CD14-positive monocyte (primary cell): ENCODE measurements at regions not wholly inside any gene's neighbourhood (a gene's known extent, or its start where the extent isn't known, plus 50 kb on each side); places are given as distances from the start of the nearest gene placed in this dataset.
A peak's percentile ranks its signal among the peaks of the same experiment; 100 is the strongest.

Experiments used
- DNase-seq, 3 donors: peaks; one replicate each; pipeline ENCODE4 v3.0.0-alpha.2; 2011 to 2022
- H2AFZ ChIP-seq: 2 replicates; pipeline ENCODE4 v1.6.0; 2012; ENCODE audit warnings: mild to moderate bottlenecking, low read depth, low read length, inconsistent platforms; ENCODE audit not compliant: insufficient read depth, poor library complexity, severe bottlenecking
- H3K27ac ChIP-seq, 2 donors: 1 replicate in 1 of 2; 2 replicates in 1 of 2; pipeline ENCODE4 v1.5.1; 2012 to 2013; ENCODE audit warnings: low read length in 2 of 2, control low read depth in 1 of 2, inconsistent platforms in 1 of 2, low read depth in 1 of 2, mild to moderate bottlenecking in 1 of 2
- H3K27me3 ChIP-seq, 2 donors: one replicate each; pipeline versions ENCODE4 v1.6.0 to v1.6.1; 2011 to 2013; ENCODE audit warnings: low read length in 2 of 2; ENCODE audit not compliant: control insufficient read depth in 2 of 2, insufficient read depth in 2 of 2
- H3K36me3 ChIP-seq, 2 donors: replicated peaks in 1 of 2; 1 replicate in 1 of 2; 2 replicates in 1 of 2; pipeline versions ENCODE4 v1.5.1 to v1.6.1; 2012 to 2013; ENCODE audit warnings: low read length in 2 of 2, control low read depth in 1 of 2, inconsistent platforms in 1 of 2, mild to moderate bottlenecking in 1 of 2; ENCODE audit not compliant: insufficient read depth in 2 of 2, control insufficient read depth in 1 of 2
- H3K4me1 ChIP-seq, 2 donors: 1 replicate in 1 of 2; 2 replicates in 1 of 2; pipeline versions ENCODE4 v1.5.1 to v1.6.1; 2012 to 2013; ENCODE audit warnings: low read length in 2 of 2, control low read depth in 1 of 2, inconsistent platforms in 1 of 2, mild to moderate bottlenecking in 1 of 2, moderate library complexity in 1 of 2; ENCODE audit not compliant: insufficient read depth in 2 of 2, control insufficient read depth in 1 of 2
- H3K4me2 ChIP-seq: replicated peaks from 2 replicates; pipeline ENCODE3; 2012; ENCODE audit warnings: low read length, moderate library complexity, mild to moderate bottlenecking; ENCODE audit not compliant: poor library complexity, severe bottlenecking; ENCODE audit errors: extremely low read depth
- H3K4me3 ChIP-seq, 3 experiments: fragments of 200-600 bp in 1 of 3; sonication (generic) in 1 of 3; replicated peaks in 1 of 3; 1 replicate in 2 of 3; 2 replicates in 1 of 3; pipeline ENCODE4 v1.5.1; 2011 to 2013; ENCODE audit warnings: low read length in 3 of 3, mild to moderate bottlenecking in 3 of 3, control low read depth in 2 of 3, low read depth in 2 of 3, inconsistent platforms in 1 of 3, moderate library complexity in 1 of 3
- H3K79me2 ChIP-seq: 2 replicates; pipeline ENCODE4 v1.6.0; 2012; ENCODE audit warnings: mild to moderate bottlenecking, control low read depth, inconsistent platforms, low read length, moderate library complexity; ENCODE audit not compliant: insufficient read depth
- H3K9ac ChIP-seq: 2 replicates; pipeline ENCODE4 v1.6.0; 2017; ENCODE audit warnings: low read length, mild to moderate bottlenecking; ENCODE audit not compliant: insufficient read depth, poor library complexity, severe bottlenecking
- H3K9me3 ChIP-seq, 2 donors: replicated peaks in 1 of 2; 1 replicate in 1 of 2; 2 replicates in 1 of 2; pipeline versions ENCODE4 v1.5.1 to v1.6.1; 2012 to 2013; ENCODE audit warnings: low read length in 2 of 2, control low read depth in 1 of 2; ENCODE audit not compliant: control insufficient read depth in 1 of 2, insufficient read depth in 1 of 2
- H4K20me1 ChIP-seq: 2 replicates; pipeline ENCODE4 v1.6.0; 2012; ENCODE audit warnings: mild to moderate bottlenecking, low read length, control low read depth, moderate library complexity; ENCODE audit not compliant: insufficient read depth
- H3K27ac Mint-ChIP-seq, 7 donors: one replicate each; pipeline ENCODE4 v1.8.0; 2020; ENCODE audit warnings: mild to moderate bottlenecking in 7 of 7, mixed read lengths in 7 of 7, moderate library complexity in 6 of 7, inconsistent platforms in 2 of 7
- H3K27me3 Mint-ChIP-seq, 3 donors: one replicate each; pipeline ENCODE4 v1.8.0; 2021 to 2022; ENCODE audit warnings: low read depth in 3 of 3, mild to moderate bottlenecking in 3 of 3, mixed read lengths in 3 of 3, moderate library complexity in 3 of 3, inconsistent platforms in 1 of 3
- H3K36me3 Mint-ChIP-seq, 2 donors: one replicate each; pipeline ENCODE4 v1.8.0; 2020; ENCODE audit warnings: mixed read lengths in 2 of 2, inconsistent platforms in 1 of 2, mild to moderate bottlenecking in 1 of 2
- H3K4me1 Mint-ChIP-seq: one replicate; pipeline ENCODE4 v1.8.0; 2020; ENCODE audit warnings: mild to moderate bottlenecking, mixed read lengths
- H3K4me3 Mint-ChIP-seq, 2 donors: one replicate each; pipeline ENCODE4 v1.8.0; 2020; ENCODE audit warnings: mild to moderate bottlenecking in 2 of 2, mixed read lengths in 2 of 2, moderate library complexity in 1 of 2
- H3K9me3 Mint-ChIP-seq, 7 donors: one replicate each; pipeline ENCODE4 v1.8.0; 2020 to 2022; ENCODE audit warnings: mixed read lengths in 7 of 7, mild to moderate bottlenecking in 6 of 7, moderate library complexity in 6 of 7, inconsistent platforms in 2 of 7
- CTCF ChIP-seq: fragments of 200-600 bp; IDR thresholded peaks from one replicate; pipeline ENCODE4 v1.8.0; 2022; ENCODE audit warnings: antibody characterized with exemption, mild to moderate bottlenecking
- WGBS: methylation state at CpG from one replicate; pipeline ENCODE4 v1.1.5; 2013; ENCODE audit warnings: missing lambda C conversion rate; ENCODE audit not compliant: insufficient coverage; 5-methylcytosine and 5-hydroxymethylcytosine counted together
- intact Hi-C, 2 donors: fragments of 100-400 bp; cut with micrococcal nuclease; formaldehyde crosslinking; loops; one replicate each; pipeline versions ENCODE4 v1.15.0 to v1.15.1; 2023

- Histone ChIP-seq H3K27ac (no peak overlapping the region), H4K20me1 (no peaks in the 10 kb centered on the region), H3K4me2 (no peak overlapping the region), H3K4me1 (peaks cover 87 to 96% of the 10 kb centered on the region in 2 donors), H3K4me3 (no peak overlapping the region), H3K27me3 (no peaks in the 10 kb centered on the region), H2AFZ (no peak overlapping the region), H3K79me2 (no peaks in the 10 kb centered on the region), H3K9ac (no peak overlapping the region), H3K9me3 (no peaks in the 10 kb centered on the region), H3K36me3 (no peaks in the 10 kb centered on the region)
- 89% methylated on average over 9 of the region's 15 CpGs for WGBS
- H3K4me1 Mint-ChIP-seq, result peaks cover 92% of the 10 kb centered on the region
- no peak for DNase-seq
- H3K9me3 Mint-ChIP-seq, result peaks cover 0 to 2% (median 0%) of the 10 kb centered on the region in 7 donors
- H3K27ac Mint-ChIP-seq, result peak overlapping the region in 6 of 7 donors; percentile 41 to 68 (median 66)
- H3K27me3 Mint-ChIP-seq, result peaks cover 11 to 21% (median 16%) of the 10 kb centered on the region in 3 donors
- intact Hi-C loops, result loop anchor here in 1 of 2 donors (5.0 kb wide), 2 partner anchors 222 to 347 kb away; no protein-coding TSS in a partner anchor
- H3K36me3 Mint-ChIP-seq, result peaks cover 19 to 26% of the 10 kb centered on the region in 2 donors
- no peak for TF ChIP-seq CTCF
- H3K4me3 Mint-ChIP-seq, result no peak overlapping the region
Observed at GRCh38 chr15:70488941-70489848, 274.2 kb downstream of the UACA start.

GRCh38 chr15:70488002-70488605, 275.3 kb downstream of the UACA start:
- H3K27ac ChIP-seq, result peak overlapping the region; percentile 93 to 96
- peak overlapping the region in 1 of 2 donors; percentile 53 for H3K4me3 Mint-ChIP-seq
- 0% methylated on average over 3 of the region's 6 CpGs for WGBS

More at GRCh38 chr15:70488002-70488605, 275.3 kb downstream of the UACA start:
- Mint-ChIP-seq H3K27ac (peak overlapping the region; percentile 97 to 100 (median 99)), H3K4me1 (peaks cover 92% of the 10 kb centered on the region), H3K9me3 (peaks cover 0 to 2% (median 0%) of the 10 kb centered on the region in 7 donors), H3K36me3 (peaks cover 12 to 24% of the 10 kb centered on the region in 2 donors), H3K27me3 (peaks cover 9 to 21% (median 11%) of the 10 kb centered on the region in 3 donors)
- Histone ChIP-seq H3K4me1 (peaks cover 87 to 96% of the 10 kb centered on the region in 2 donors), H3K27me3 (no peaks in the 10 kb centered on the region), H3K79me2 (no peaks in the 10 kb centered on the region), H3K36me3 (no peaks in the 10 kb centered on the region), H4K20me1 (no peaks in the 10 kb centered on the region), H2AFZ (no peak overlapping the region), H3K9me3 (no peaks in the 10 kb centered on the region), H3K4me2 (no peak overlapping the region), H3K9ac (no peak overlapping the region), H3K4me3 (no peak overlapping the region)
- peak; percentile 80 to 84 (median 82) for DNase-seq
- TF ChIP-seq CTCF, result peak; percentile 94
- intact Hi-C loops, result loop anchor here in 1 of 2 donors (5.0 kb wide), 2 partner anchors 221 to 346 kb away; no protein-coding TSS in a partner anchor
